RCC 7860 (cell line): ENCODE measurements at regions not wholly inside any gene's neighbourhood (a gene's known extent, or its start where the extent isn't known, plus 50 kb on each side); places are given as distances from the start of the nearest gene placed in this dataset.

Experiments used
- DNase-seq: peaks from one replicate; pipeline ENCODE4 v3.0.0-alpha.2; 2015; ENCODE audit warnings: low spot score
- FAIRE-seq: peaks from 2 replicates; lab custom pipeline; 2012; peaks lifted over from hg19 to GRCh38; lab: Jason Lieb, UNC

DNA sequence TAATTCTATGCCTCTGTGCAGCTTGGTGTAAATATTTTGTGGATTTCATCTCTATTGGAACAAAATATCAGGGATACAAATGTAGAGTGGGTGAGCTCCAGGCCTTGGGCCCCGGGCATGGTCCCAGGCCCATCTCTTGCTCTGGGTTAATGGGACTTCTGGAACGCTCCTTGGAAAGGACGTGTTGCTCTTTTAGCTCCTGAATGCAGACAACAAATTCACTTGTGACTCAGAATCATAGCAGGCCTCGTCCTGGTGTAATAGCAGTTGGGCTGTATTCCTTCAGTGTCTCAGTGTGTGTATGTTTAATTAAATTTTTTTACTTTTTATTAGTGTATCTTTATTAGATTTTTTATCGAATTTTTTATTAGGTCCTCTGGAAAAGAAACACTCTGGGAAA is 266.7 kb upstream of the C2CD4B start:
- DNase-seq (no peak), FAIRE-seq (no peak)

DNA sequence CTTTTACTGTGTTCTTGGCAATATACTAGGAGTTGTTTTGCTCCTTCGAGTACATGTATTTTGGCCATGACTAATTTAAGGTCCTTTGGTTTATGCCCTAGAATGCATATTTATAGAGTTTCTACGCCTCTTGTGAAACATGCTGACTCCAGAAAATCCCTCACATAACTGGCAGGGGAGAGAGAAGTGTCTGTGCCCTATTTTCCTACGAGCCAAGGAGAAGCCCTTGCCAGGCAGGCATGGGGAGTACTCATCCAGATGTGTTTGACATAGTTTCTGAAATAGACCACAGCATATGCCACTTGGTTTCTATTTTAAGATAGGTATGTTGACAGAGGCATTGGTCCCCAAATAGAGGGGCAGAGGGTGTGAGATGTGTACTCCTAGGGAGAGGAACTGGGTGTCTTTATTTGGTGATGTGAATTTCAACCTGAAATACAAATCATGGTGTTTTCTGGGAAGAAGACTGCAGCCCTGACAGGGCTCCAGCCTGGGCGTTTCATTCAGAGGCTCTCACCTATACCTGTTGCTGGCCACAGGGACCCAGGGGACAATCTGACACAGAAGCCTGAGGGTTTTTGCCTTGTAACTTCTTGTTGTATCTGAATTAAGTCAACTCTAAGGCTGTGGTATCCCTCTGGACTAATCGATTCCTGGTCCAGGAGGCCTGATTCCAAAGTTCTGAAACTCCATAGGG is 267.8 kb upstream of the C2CD4B start:
- FAIRE-seq = no peak
- no peak for DNase-seq

DNA sequence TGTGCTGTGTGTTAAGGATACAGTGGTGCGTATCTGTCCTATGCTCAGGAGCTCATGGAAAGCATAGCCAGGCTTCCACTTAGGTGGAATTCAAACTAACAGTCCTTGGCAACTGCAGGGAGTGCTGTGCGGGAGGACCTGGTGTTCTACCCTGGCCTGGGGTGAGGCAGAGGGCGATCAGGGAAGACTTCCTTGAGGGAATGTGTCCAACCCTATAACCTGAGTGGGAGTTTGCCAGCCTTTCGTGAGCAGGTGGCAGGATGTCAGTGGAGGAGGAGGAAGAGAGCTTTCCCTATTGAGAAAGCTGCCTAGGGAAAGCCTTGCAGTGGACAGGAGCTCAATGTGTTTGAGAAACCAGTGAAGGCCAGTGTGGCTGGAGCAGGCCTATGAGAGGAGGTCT is 271.1 kb upstream of the C2CD4B start:
- FAIRE-seq (no peak), DNase-seq (no peak)

DNA sequence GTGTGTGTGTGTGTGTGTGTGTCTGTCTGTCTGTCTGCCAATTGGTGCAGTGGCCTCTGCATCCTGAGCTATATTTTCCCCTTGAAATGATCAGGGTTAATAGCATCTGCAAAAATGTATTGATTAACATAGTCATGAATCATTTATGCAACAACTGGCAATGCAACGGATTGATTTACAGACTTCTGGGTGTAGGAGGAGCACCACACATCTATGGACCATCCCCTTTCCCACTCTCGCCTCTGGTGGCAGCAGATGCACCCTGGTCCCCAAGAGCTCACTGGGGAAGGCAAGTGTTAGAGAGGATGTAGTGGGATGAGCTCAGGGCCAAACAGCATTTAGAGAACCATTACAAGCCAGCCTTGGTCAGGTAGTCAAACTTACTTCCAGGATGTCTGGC is 272.7 kb upstream of the C2CD4B start:
- DNase-seq = no peak
- FAIRE-seq = no peak

DNA sequence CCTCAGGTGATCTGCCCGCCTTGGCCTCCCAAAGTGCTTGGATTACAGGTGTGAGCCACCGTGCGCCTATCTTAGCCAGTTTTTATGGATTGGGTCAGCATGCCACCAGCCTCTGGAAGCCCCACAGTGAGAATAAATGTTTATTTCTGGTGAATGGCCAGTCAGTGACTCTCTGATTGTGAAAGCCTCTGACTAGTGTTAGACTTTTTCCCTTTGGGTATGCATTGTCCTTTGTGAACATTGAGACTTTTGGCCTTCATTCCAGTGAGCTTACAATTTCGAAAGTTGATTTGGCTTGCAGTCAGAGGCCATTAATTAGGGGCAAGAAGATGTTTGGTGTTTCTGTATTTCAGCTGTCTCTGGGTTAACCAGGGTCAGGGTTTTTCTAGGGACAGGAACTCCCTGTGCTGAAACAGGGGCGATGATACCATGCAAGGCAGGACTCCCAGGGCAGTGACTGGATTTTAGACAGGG is 274.5 kb upstream of the C2CD4B start:
- no peak for DNase-seq
- FAIRE-seq = no peak

DNA sequence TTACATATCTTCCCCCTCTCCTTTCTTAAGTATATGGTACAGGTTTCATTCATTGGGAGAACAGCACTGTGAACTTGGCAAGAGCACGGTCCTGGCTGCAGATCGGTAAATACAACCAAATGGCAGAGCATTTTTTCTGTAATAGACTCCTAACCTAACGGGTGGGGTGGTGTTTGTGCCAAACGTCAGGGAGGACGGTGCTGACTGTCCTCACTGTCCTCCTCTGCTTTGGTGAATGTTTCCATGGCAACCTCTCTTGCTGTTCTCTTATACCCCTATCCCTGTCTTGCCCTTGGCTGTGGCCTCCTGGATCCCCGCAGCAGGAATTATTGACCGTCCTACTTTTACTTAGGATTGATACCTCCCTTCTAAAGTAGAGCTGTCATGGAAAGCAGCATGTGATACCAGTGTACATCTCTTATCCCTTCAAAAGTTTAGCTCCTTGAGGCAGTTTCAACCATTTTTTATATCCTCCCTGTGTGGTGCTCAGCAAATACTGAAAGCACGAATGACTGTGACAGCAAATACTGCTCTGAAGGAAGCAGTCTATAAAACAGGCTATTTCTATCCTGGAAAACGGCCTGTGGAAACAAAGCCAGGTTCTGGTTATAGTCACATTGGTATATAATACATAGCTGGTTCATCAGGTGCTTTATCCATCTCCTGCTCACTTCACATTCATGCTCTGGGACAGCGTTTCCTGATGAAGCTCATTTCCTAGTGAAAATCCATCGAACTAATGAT is 275.4 kb upstream of the C2CD4B start:
- DNase-seq (no peak), FAIRE-seq (no peak)

DNA sequence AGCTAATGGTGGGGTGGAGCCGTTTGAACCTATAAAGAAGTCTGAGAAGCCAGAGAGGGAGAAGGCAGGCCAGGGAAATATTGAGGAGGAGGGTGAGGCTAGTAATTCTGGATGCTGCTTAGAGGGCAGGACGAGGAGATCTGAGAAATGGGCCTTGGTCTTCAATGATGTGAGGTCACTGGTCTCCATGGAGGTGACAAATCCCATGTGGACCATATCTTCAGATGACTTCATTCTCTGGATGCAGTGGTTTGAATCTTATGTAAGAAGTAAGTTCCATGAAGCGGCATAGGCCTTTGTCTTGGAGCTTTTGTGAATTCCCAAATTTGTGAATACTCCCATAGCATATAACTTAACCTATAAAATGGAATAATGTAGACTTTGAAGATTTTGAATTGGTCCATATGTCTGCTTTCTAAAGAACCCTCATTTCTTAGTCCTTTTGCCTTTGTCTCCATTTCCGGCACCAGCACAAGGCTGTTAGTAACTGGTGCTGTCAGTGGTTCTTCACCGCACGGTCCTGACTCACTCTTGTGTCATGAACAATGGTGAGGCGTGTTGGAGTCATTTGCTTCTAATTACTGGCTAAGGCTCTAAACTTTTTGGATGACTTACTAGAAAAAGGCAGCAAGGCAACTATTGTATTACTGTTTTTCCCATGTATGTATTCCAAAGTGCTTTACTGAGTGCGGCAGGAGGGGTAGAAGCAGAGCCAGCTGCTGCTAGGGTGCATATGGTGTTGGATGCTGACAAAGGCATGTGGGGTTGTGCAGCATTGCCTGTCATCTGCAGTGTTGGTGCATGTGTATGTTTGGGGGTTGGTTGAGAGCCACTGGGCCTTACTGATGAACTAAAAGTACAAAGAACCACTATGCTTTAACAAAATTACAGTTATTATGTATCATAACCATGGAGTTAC is 279.3 kb upstream of the C2CD4B start:
- FAIRE-seq = peak; percentile 95
- DNase-seq = peak; percentile 85

DNA sequence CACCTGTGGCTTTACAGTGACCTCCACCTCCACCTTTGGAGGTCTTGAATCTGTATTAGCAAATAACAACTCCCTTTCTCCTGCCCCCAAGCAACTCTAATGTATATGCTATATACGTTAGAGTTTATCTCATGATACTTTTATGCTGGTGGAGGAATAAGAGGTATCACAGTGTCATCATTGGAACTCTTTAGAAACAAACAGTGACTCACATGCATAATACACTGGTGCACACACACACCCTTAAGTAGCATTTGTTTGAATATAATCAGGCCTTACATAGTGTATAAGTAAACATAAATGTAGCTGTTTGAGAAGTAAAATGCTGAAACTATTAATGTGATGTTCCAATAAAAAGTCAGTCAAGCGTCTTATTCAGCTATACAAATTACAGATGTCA is 280.2 kb upstream of the C2CD4B start:
- DNase-seq (no peak), FAIRE-seq (no peak)

DNA sequence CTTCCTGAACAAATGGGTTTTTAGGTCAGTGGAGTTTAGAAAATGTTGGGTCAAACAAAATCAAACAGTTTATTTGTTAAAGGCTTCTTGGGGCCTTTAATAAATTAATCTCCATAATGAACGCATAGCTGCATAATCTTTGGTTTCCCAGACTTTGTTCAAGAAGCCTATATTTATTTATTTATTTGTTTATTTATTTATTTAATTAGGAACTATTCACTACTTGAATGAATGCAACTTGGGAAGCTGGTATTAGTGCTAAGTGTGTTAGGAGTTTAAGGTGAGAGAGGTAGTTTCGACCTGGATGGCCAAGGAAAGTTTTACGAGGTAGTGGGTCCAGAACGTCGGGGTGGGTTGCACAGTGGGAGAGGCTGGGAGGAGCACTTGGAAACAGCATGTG is 281.9 kb upstream of the C2CD4B start:
- DNase-seq (no peak), FAIRE-seq (no peak)

DNA sequence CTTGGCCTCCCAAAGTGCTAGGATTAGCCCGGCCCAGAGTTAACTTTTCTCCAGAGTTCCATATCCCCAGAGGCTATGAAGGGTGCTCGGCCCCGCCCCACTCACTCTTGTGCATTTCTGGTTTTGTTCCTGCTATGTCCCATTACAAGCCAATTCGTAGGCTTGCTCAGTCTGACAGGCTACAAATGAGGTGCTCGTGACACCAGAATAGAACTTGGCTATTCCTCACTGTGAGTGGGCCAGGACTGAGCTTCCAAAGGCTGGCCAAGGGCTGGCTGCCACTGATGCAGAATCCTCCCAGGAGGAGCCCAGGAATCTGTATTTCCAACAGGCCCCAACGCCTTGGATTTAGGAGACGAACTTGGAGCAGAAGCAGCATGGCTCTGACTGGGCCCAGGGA is 282.7 kb upstream of the C2CD4B start:
- FAIRE-seq (no peak), DNase-seq (no peak)

DNA sequence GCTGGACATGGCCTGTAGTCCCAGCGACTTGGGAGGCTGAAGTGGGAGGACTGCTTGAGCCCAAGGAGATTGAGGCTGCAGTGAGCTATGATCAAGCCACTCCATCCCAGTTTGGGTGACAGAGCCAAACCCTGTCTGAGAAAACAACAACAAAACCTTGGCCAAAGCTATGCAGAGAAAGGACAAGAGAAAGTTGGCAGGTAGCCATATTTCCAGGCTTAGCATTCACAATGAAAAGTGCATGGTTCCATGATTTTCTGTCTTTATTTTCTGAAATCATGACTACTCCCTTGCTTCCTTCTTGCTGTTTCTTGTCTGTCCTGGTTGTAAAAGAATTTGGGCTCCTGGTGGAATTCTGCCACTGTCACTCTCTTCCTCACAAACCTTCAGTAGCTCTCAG is 284.6 kb upstream of the C2CD4B start:
- FAIRE-seq = no peak

DNA sequence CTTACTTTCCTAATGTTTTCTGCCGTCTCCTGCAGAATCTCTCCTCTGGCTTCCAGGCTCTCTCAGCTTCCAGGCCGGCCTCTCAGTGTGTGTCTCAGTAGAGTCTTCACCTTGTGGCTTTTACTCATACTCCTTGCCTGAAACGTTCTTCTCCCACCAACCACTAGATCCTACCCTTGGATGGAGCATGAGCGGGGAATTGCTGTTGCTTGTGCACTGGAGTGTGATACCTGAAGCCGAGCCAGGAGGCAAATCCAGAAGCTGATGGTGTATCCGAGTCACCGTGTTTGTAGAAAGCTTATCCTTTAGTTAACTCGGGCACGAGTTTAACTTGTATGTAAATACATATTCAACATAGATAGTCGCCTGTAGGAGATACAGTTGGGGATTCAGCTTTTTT is 285.0 kb upstream of the C2CD4B start:
- peak; percentile 77 for FAIRE-seq
- DNase-seq = peak; percentile 75

More for the DNA sequence above, 284.6 kb upstream of the C2CD4B start:
- no peak for DNase-seq

DNA sequence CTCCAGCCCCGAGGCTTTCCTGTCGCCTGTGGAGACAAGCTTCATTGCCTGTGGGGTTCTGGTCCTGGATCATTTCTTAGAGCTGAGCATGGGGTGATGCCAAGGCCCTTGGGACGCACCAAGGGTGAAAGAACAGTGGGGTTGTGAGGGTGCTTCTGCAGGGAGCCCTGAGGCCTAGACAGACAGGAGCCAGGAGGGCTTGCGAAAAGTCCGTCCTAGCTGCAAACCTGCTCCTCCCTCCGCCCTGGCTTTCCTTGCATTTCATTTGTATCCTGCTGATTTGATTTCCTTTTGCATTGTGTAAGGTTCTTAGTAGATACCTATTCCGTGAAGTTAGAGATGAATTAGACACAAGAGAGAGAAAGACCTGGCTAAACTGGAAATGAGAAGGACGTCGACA is 286.9 kb upstream of the C2CD4B start:
- DNase-seq = no peak
- no peak for FAIRE-seq

DNA sequence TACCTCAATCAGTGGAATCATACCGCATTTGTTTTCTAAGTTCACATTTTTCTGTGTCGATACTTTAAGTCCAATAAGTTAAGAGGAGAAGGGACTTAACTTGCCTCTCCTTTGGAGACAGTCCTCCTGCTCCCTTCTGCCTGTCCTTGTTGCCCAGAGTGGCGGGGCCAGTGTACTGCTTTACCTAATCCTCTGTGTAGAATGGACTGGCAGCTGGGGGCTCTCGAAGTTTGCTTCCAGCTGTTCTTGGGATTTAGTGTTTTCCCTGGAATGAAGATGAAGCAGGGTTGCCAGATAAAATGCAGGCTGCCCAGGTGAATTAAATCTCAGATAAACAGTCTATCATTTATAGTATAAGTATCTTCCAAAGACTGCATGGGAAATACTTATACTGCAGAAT is 287.6 kb upstream of the C2CD4B start:
- DNase-seq = no peak
- FAIRE-seq = no peak

DNA sequence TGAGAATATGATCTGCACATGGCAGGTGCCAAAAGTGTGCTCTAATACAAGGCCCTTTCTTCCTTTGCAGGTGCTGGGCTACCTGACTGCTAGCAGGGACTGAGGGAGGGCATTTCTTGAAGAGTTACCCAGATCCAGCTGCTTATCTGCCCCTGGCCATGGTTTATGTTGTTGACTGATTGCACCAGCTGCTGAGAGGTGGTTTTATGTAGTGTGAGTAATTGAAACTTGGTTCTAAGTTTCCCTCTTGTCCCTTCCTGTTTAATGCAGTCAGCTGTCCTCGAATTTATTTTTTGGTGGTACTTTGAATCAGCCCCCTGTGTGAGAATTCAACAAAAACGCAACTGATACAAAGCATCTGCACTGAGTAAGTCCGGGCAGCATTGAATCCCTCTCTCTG is 288.3 kb upstream of the C2CD4B start:
- FAIRE-seq = no peak
- no peak for DNase-seq

DNA sequence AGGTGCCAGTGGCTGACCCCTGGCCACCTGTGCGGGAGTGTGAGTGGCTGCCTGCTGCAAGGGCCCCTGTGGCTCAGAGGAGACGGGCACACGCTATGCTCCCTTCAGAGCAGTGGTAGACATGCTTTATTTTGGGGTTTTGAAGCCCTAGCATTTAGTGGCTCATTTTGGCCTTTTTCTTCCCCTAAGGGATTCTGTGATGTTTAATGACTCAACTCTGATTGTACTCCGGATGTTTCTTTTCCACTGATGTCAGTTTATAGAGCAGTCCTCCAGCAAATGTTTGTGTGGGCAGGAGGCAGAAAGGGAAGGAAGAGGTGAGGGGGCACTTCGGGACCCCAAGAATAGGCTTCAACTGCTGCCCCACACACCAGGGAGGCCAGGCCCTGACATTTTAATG is 288.9 kb upstream of the C2CD4B start:
- DNase-seq (no peak), FAIRE-seq (no peak)

DNA sequence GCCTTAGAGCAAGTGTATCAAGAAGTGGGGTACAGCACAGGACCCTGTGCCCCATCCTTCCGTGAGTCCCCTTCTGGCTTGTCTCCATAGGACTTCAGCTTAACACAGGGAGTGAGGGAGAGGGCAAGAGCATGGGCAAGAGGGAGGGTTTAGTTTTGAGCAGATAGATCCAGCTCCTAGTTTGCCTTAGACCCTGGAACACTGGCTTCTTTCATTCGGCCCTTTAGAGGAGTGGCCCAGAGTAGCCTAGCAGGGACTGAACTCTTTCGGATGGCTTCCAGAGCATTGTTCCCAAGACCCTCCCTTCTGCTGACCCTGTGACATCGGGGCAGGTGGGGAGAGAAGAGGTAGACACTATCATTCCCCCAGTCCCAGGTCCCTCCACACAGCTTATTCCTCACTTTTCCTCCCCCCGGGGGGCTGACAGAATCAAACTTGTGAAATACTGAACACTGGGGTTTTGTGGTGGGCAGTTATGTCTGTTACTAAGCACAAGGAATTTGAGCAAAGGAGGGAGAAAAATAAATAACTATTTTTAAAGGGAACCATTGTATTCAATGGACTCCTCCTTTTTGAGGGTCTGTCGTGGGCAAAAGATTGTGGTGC is 289.6 kb upstream of the C2CD4B start:
- DNase-seq (no peak), FAIRE-seq (no peak)

DNA sequence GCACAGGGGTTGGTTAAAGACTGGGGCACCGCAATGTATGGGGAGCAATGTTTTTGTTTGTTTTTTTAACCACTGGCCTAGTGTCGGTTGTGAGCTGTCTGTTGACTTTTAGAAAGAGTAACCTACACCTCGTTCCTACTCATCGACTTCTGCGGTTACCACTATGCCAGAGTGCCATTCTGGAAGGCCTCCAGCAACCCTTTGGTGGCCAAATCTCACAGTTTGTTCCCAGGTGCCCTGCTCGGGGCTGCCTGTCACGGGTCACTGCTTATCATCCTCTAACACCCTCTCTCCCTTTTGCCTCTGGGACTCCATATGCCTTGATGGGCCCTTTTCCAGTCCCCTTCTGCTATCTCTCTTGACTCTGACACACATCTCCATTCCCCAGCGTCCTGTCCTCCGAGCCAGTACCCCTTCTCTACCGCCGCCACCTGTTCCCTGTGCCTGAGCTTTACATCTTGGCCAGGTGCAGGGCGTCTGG is 290.4 kb upstream of the C2CD4B start:
- DNase-seq = peak; percentile 36
- FAIRE-seq = peak; percentile 69

DNA sequence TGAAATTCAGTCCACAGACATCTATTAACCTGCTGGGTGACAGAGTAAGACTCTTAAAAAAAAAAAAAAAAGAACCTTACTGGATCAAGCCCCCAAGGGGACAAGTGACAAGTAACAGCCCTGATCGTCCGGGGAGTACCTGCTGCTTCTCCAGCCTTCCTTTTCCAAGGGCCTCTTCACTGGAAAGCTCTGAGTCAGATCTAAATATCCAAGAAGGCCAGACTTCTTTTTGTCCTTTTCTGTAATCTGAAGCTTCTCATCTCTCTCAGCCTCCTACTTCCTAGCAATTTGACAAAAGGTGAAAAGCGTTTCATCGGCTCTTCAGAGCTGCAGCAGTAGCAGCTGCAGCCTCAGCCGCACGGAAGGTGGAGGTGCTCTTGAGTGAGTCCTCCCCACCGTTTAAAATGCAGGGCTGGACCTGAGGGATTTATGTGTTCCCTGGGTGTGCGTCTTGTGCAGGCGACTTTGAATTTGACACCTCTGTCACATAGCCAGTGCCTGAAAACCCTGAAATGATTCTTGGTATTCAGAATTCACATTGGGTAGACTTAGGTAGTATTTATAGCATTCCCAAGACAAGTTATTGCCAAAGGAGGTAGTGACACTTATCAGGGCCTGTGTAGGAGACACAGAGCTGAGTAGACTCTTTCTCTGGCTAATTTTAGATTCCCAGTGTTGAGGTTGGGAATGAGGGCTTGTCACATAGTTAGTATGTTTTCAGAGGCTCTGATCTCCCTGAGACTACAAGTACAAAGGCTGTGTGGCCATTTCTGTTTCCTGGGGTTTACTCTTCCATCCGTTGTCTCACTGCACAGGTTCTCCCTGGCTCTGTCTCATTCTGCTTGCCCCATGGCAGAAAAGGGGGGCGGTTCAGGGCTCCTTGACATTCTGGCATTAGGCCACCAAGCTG is 291.2 kb upstream of the C2CD4B start:
- DNase-seq (no peak), FAIRE-seq (no peak)

DNA sequence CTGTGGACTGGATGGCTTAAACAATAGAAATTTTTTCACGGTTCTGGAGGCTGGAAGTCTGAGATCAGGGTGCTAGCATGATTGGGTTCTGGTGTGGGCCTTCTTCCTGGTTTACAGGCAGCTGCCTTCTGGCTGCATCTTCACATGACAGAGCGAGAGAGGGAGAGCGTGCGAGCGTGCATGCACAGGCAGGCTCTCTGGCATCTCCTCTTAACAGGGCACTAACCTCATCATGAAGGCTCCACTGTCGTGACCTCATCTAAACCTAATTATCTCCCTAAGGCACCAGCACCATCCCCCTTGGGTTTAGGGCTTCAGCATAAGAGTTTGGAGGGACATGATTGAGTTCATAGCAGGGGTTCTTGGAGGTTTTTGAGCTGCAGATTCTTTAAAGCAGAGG is 292.0 kb upstream of the C2CD4B start:
- FAIRE-seq = no peak
- no peak for DNase-seq
